SH-SY5Y (cell line): ENCODE measurements at regions not wholly inside any gene's neighbourhood (a gene's known extent, or its start where the extent isn't known, plus 50 kb on each side); places are given as distances from the start of the nearest gene placed in this dataset.

Experiments
- GATA2 ChIP-seq: IDR thresholded peaks from 2 replicates; pipeline ENCODE4 v1.6.1; 2011; ENCODE audit warnings: mild to moderate bottlenecking, low read depth, low read length
- GATA3 ChIP-seq: IDR thresholded peaks from 2 replicates; pipeline ENCODE4 v1.6.1; 2011; ENCODE audit warnings: low read depth, mild to moderate bottlenecking, low read length, moderate library complexity

GRCh38 chr11:70716986-70717775 lies 318.9 kb downstream of the CTTN start:
- TF ChIP-seq GATA2 (no peak), GATA3 (no peak)
